GM18511 (cell line): ENCODE measurements at regions not wholly inside any gene's neighbourhood (a gene's known extent, or its start where the extent isn't known, plus 50 kb on each side); places are given as distances from the start of the nearest gene placed in this dataset.

Source experiments
- ATAC-seq: cut with Tn5 transposase; IDR thresholded peaks from one replicate; pipeline ENCODE4 v1.9.1; 2021; ENCODE audit warnings: mild to moderate bottlenecking, moderate library complexity; ENCODE audit not compliant: unreplicated experiment

DNA sequence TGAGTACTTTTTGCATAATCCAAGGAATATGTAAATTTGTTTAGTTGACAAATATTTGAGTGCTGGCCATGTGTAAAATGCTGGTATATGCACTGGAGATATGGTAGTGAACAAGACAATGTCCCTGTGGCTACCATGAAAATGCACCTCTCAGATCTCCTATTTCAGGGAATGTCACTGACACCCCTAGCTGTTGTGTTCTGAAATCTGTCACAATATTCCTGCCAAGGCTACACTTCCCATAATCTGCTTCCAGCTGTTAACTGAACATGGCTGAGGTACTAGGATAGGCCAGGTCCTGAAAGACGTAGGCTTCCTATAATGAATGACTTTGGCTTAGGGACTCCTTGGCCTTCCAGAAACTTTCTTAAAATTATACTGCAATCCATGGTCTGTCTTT is 197.8 kb downstream of the ZNF648 start:
- no peak for ATAC-seq

DNA sequence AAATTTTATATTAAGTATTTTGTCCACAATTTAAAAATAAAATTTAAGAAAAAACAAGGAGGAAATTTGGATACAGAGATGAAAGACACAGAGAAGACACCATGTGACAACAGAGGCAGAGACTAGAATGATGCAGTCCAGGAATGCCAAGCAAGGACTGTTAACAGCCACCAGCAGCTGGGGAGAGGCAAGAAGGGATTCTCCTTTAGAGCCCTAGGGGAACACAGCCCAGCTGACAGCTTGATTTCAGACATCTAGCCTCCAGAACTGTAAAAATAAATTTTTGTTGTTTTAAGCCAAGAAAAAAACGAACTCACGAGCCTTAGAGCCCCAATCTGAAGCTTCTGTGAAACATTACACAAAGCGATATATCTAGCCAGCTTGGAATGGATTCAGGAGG is 198.5 kb downstream of the ZNF648 start:
- ATAC-seq, result no peak

DNA sequence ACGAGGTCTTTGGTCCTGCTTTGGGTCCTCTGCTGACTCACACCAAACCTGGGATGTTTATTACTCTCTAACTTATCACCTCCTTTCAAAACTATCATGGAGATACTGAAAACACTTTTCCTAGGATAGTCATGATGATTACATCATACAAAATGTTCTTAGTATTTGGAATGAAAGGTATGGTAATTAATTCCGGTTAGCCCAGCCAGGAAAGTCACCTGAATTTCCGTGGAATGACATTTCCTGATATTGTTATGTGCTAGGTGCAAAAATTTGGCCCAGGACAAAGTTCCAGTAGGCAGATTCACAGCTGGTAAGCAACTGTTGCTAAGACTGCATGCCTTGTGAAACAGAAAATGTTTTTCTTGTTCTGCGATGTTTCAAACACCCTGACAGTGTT is 203.4 kb downstream of the ZNF648 start:
- ATAC-seq, result no peak
